ENCODE measurements at regions not wholly inside any gene's neighbourhood (a gene's known extent, or its start where the extent isn't known, plus 50 kb on each side); places are given as distances from the start of the nearest gene placed in this dataset.
"Not testable (repeated sequence)": the region's sequence is repeated elsewhere in the genome, so short reads cannot be mapped to it uniquely, and the experiment has no call there.

GRCh38 chr6:140303218-140303949 lies 928.9 kb upstream of the CITED2 start:
- no peak for DNase-seq (ENCODE audit: low read depth in 3 of 3, low spot score in 1 of 3)

- DNase-seq (ENCODE audit: low read depth in 3 of 3, low spot score in 1 of 3): no peak
Measured at GRCh38 chr6:140300331-140300730, 925.9 kb upstream of the CITED2 start.

- DNase-seq (ENCODE audit: low read depth in 3 of 3, low spot score in 1 of 3): no peak
Measured at GRCh38 chr6:140289186-140289585, 914.7 kb upstream of the CITED2 start.

- DNase-seq (ENCODE audit: low read depth in 3 of 3, low spot score in 1 of 3): no peak
Measured at GRCh38 chr6:140285998-140286690, 911.7 kb upstream of the CITED2 start.

- DNase-seq (ENCODE audit: low read depth in 3 of 3, low spot score in 1 of 3): no peak
Measured at GRCh38 chr6:140285471-140285870, 911.0 kb upstream of the CITED2 start.

- no peak for DNase-seq (ENCODE audit: low read depth in 3 of 3, low spot score in 1 of 3)
Measured at GRCh38 chr6:140284871-140285270, 910.4 kb upstream of the CITED2 start.

GRCh38 chr6:140283197-140283596 lies 908.7 kb upstream of the CITED2 start:
- DNase-seq (ENCODE audit: low read depth in 3 of 3, low spot score in 1 of 3): no peak

- DNase-seq (ENCODE audit: low read depth in 3 of 3, low spot score in 1 of 3): no peak
Measured at GRCh38 chr6:140281767-140282166, 907.3 kb upstream of the CITED2 start.

- DNase-seq (ENCODE audit: low read depth in 3 of 3, low spot score in 1 of 3): no peak
Measured at GRCh38 chr6:140281236-140281635, 906.8 kb upstream of the CITED2 start.

GRCh38 chr6:140276719-140277118 lies 902.3 kb upstream of the CITED2 start:
- DNase-seq (ENCODE audit: low read depth in 3 of 3, low spot score in 1 of 3): no peak

GRCh38 chr6:140276133-140276532 lies 901.7 kb upstream of the CITED2 start:
- DNase-seq (ENCODE audit: low read depth in 3 of 3, low spot score in 1 of 3): no peak

- DNase-seq (ENCODE audit: low read depth in 3 of 3, low spot score in 1 of 3): no peak
Measured at GRCh38 chr6:140275725-140276124, 901.3 kb upstream of the CITED2 start.

GRCh38 chr6:140274548-140274947 lies 900.1 kb upstream of the CITED2 start:
- no peak for DNase-seq (ENCODE audit: low read depth in 3 of 3, low spot score in 1 of 3)

- DNase-seq (ENCODE audit: low read depth in 3 of 3, low spot score in 1 of 3): no peak
Measured at GRCh38 chr6:140271759-140272377, 897.4 kb upstream of the CITED2 start.

GRCh38 chr6:140269591-140270165 lies 895.2 kb upstream of the CITED2 start:
- DNase-seq (ENCODE audit: low read depth in 3 of 3, low spot score in 1 of 3): no peak

GRCh38 chr6:140264431-140264830 lies 890.0 kb upstream of the CITED2 start:
- no peak for DNase-seq (ENCODE audit: low read depth in 3 of 3, low spot score in 1 of 3)

GRCh38 chr6:140258302-140258701 lies 883.9 kb upstream of the CITED2 start:
- not testable (repeated sequence) for DNase-seq (ENCODE audit: low read depth in 3 of 3, low spot score in 1 of 3)

GRCh38 chr6:140256248-140256647 lies 881.8 kb upstream of the CITED2 start:
- DNase-seq (ENCODE audit: low read depth in 3 of 3, low spot score in 1 of 3): no peak

- DNase-seq (ENCODE audit: low read depth in 3 of 3, low spot score in 1 of 3): no peak
Measured at GRCh38 chr6:140253096-140253495, 878.6 kb upstream of the CITED2 start.

- no peak for DNase-seq (ENCODE audit: low read depth in 3 of 3, low spot score in 1 of 3)
Measured at GRCh38 chr6:140252099-140252498, 877.7 kb upstream of the CITED2 start.

- no peak for DNase-seq (ENCODE audit: low read depth in 3 of 3, low spot score in 1 of 3)
Measured at GRCh38 chr6:140245296-140246040, 871.0 kb upstream of the CITED2 start.
